Uterus (tissue), 2 donors: ENCODE measurements at regions not wholly inside any gene's neighbourhood (a gene's known extent, or its start where the extent isn't known, plus 50 kb on each side); places are given as distances from the start of the nearest gene placed in this dataset.

Experiments
- POLR2A ChIP-seq, 2 donors: fragments of 450-650 bp; IDR thresholded peaks; one replicate each; pipeline ENCODE4 v1.6.1; 2016; ENCODE audit warnings: antibody characterized with exemption in 2 of 2, mild to moderate bottlenecking in 1 of 2, moderate library complexity in 1 of 2
- TF ChIP-seq, protein P1 (sequence below), 4 experiments: fragments of 200-600 bp in 2 of 4; fragments of 450-650 bp in 2 of 4; sonication (generic) in 2 of 4; IDR thresholded peaks; one replicate each; pipeline ENCODE4 v1.5.1; 2016 to 2019; ENCODE audit warnings: antibody characterized with exemption in 4 of 4, mild to moderate bottlenecking in 2 of 4, moderate library complexity in 1 of 4

GRCh38 chr5:165076686-165077085, 1571.3 kb downstream of the MAT2B start:
- TF ChIP-seq, protein P1, sequence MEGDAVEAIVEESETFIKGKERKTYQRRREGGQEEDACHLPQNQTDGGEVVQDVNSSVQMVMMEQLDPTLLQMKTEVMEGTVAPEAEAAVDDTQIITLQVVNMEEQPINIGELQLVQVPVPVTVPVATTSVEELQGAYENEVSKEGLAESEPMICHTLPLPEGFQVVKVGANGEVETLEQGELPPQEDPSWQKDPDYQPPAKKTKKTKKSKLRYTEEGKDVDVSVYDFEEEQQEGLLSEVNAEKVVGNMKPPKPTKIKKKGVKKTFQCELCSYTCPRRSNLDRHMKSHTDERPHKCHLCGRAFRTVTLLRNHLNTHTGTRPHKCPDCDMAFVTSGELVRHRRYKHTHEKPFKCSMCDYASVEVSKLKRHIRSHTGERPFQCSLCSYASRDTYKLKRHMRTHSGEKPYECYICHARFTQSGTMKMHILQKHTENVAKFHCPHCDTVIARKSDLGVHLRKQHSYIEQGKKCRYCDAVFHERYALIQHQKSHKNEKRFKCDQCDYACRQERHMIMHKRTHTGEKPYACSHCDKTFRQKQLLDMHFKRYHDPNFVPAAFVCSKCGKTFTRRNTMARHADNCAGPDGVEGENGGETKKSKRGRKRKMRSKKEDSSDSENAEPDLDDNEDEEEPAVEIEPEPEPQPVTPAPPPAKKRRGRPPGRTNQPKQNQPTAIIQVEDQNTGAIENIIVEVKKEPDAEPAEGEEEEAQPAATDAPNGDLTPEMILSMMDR (IDR thresholded peaks at IDR 0.05), result no peak
- no peak for TF ChIP-seq POLR2A (IDR thresholded peaks at IDR 0.05)
